HepG2 (cell line): ENCODE measurements at regions not wholly inside any gene's neighbourhood (a gene's known extent, or its start where the extent isn't known, plus 50 kb on each side); places are given as distances from the start of the nearest gene placed in this dataset.

Source experiments
- ATAC-seq: fragments of 200-7000 bp; cut with Tn5 transposase; 3 replicates; pipeline ENCODE4 v1.9.1; 2020; ENCODE audit warnings: mild to moderate bottlenecking, moderate library complexity
- BruUV-seq: library from RNA; stranded (reverse); fragments of 400-500 nt; replicated peaks from 2 replicates; lab custom pipeline; 2021; lab: Mats Ljungman, UMichigan
- CTCF ChIA-PET: fragments of 300-600 bp; formaldehyde crosslinking; extraction: SDS; loops from one replicate; lab custom pipeline; 2021; ENCODE audit warnings: low total read pairs, inconsistent platforms, low intra/inter-chr PET ratio; lab: Yijun Ruan, JAX
- POLR2A ChIA-PET: fragments of 350-600 bp; sonication (Branson Sonifier 250); formaldehyde crosslinking; loops from one replicate; lab custom pipeline; 2020; ENCODE audit warnings: antibody characterized with exemption, inconsistent platforms; lab: Yijun Ruan, JAX
- DNase-seq: peaks from one replicate; pipeline ENCODE4 v3.0.0-alpha.2; 2015; ENCODE audit warnings: low spot score
- FAIRE-seq: peaks from 3 replicates; lab custom pipeline; 2011; peaks lifted over from hg19 to GRCh38; lab: Jason Lieb, UNC
- H2AFZ ChIP-seq: one replicate; pipeline ENCODE4 v1.6.1; 2011; ENCODE audit warnings: low read length, inconsistent platforms
- H3K27ac ChIP-seq: fragments of 300-600 bp; 3 replicates; pipeline ENCODE4 v1.8.0; 2011; ENCODE audit warnings: mixed run types, mild to moderate bottlenecking, mixed read lengths, low read length, inconsistent platforms; ENCODE audit not compliant: insufficient read depth; ENCODE audit errors: extremely low read length
- H3K27me3 ChIP-seq, 2 experiments: fragments of 200-600 bp in 1 of 2; 2 replicates in 1 of 2; 3 replicates in 1 of 2; pipeline versions ENCODE4 v1.6.0 to v1.8.0; 2011; ENCODE audit warnings: low read length in 2 of 2, mild to moderate bottlenecking in 2 of 2, moderate library complexity in 2 of 2, inconsistent platforms in 1 of 2; ENCODE audit not compliant: insufficient read depth in 2 of 2, control insufficient read depth in 1 of 2
- H3K36me3 ChIP-seq, 2 experiments: fragments of 200-600 bp in 1 of 2; replicated peaks in 1 of 2; 2 replicates in 1 of 2; 3 replicates in 1 of 2; pipeline versions ENCODE4 v1.5.1 to v1.8.0; 2011; ENCODE audit warnings: low read length in 2 of 2, inconsistent platforms in 1 of 2; ENCODE audit not compliant: insufficient read depth in 2 of 2, control insufficient read depth in 1 of 2
- H3K4me1 ChIP-seq: 2 replicates; pipeline ENCODE4 v1.5.1; 2012; ENCODE audit warnings: low read length, inconsistent platforms; ENCODE audit not compliant: insufficient read depth
- H3K4me2 ChIP-seq: 2 replicates; pipeline ENCODE4 v1.6.0; 2011; ENCODE audit warnings: low read depth, low read length, inconsistent platforms
- H3K4me3 ChIP-seq, 3 experiments: fragments of 200-600 bp in 1 of 3; sonication (generic), shearing (Covaris generic) in 1 of 3; replicated peaks in 1 of 3; 2 replicates each; pipeline ENCODE4 v1.5.1; 2011 to 2016; ENCODE audit warnings: low read length in 3 of 3, inconsistent platforms in 2 of 3, low read depth in 2 of 3, mild to moderate bottlenecking in 2 of 3, control low read depth in 1 of 3, mixed read lengths in 1 of 3; ENCODE audit not compliant: insufficient read depth in 1 of 3
- H3K79me2 ChIP-seq: one replicate; pipeline ENCODE4 v1.6.1; 2011; ENCODE audit warnings: low read length, inconsistent platforms; ENCODE audit not compliant: insufficient read depth
- H3K9ac ChIP-seq: 2 replicates; pipeline ENCODE4 v1.6.0; 2011; ENCODE audit warnings: mild to moderate bottlenecking, low read depth, low read length, inconsistent platforms; ENCODE audit not compliant: insufficient read depth
- H3K9me3 ChIP-seq: 2 replicates; pipeline ENCODE4 v1.5.1; 2012; ENCODE audit warnings: mild to moderate bottlenecking, low read length
- H4K20me1 ChIP-seq: 2 replicates; pipeline ENCODE4 v1.6.0; 2011; ENCODE audit warnings: inconsistent platforms, mild to moderate bottlenecking, low read length, moderate library complexity; ENCODE audit not compliant: insufficient read depth
- CBX5 ChIP-seq: sonication (generic); formaldehyde crosslinking; IDR thresholded peaks from 2 replicates; pipeline ENCODE4 v1.4.0; 2020; ENCODE audit warnings: missing genetic modification reagents, borderline replicate concordance
- KLF11 ChIP-seq: IDR thresholded peaks from 2 replicates; pipeline ENCODE4 v1.6.1; 2016; ENCODE audit warnings: missing compliant biosample characterization
- MAFF ChIP-seq: IDR thresholded peaks from 2 replicates; pipeline ENCODE4 v1.6.1; 2011; ENCODE audit warnings: low read depth, low read length, improper control_type of control experiment
- MAFK ChIP-seq, 2 experiments: IDR thresholded peaks in 1 of 2; conservative IDR thresholded peaks in 1 of 2; 2 replicates each; pipeline ENCODE4 v1.6.1; 2011; ENCODE audit warnings: improper control_type of control experiment in 2 of 2, low read length in 2 of 2
- POGZ ChIP-seq: sonication (generic); formaldehyde crosslinking; IDR thresholded peaks from 2 replicates; pipeline ENCODE4 v1.4.0; 2020; ENCODE audit warnings: mild to moderate bottlenecking, missing genetic modification reagents
- RAD21 ChIP-seq: fragments of 450-650 bp; formaldehyde crosslinking; IDR thresholded peaks from 2 replicates; pipeline ENCODE4 v1.5.0; 2020; ENCODE audit warnings: mild to moderate bottlenecking
- SIX4 ChIP-seq: sonication (generic); formaldehyde crosslinking; IDR thresholded peaks from 2 replicates; pipeline ENCODE4 v1.4.0; 2020; ENCODE audit warnings: missing genetic modification reagents
- TP53 ChIP-seq: sonication (generic); formaldehyde crosslinking; conservative IDR thresholded peaks from 2 replicates; pipeline ENCODE4 v1.4.0; 2020; ENCODE audit warnings: missing genetic modification reagents
- ZNF274 ChIP-seq: sonication (generic); formaldehyde crosslinking; IDR thresholded peaks from 2 replicates; pipeline ENCODE4 v1.5.1; 2020; ENCODE audit warnings: mild to moderate bottlenecking, missing genetic modification reagents
- WGBS: methylation state at CpG from one replicate; pipeline ENCODE4 v1.1.6; 2017; ENCODE audit warnings: low lambda C conversion rate; 5-methylcytosine and 5-hydroxymethylcytosine counted together
- in situ Hi-C: cut with HindIII; loops from 2 replicates; pipeline ENCODE4 v1.10.0; 2017; ENCODE audit warnings: low pct_unique_long_range_greater_than_20kb; ENCODE audit not compliant: extremely low pct_ligation_motif_present
- intact Hi-C: fragments of 100-400 bp; cut with micrococcal nuclease; formaldehyde crosslinking; loops from one replicate; pipeline ENCODE4 v1.10.0; 2022; ENCODE audit not compliant: unreplicated experiment
- TF ChIP-seq, protein P1 (sequence below): sonication (generic); formaldehyde crosslinking; IDR thresholded peaks from 2 replicates; pipeline ENCODE4 v1.8.1; 2022; ENCODE audit warnings: low read depth, mild to moderate bottlenecking, missing genetic modification reagents

- TF ChIP-seq RAD21 (CRISPR knock-in tag) (no peak), ZNF274 (no peak)
- TF ChIP-seq, protein P1, sequence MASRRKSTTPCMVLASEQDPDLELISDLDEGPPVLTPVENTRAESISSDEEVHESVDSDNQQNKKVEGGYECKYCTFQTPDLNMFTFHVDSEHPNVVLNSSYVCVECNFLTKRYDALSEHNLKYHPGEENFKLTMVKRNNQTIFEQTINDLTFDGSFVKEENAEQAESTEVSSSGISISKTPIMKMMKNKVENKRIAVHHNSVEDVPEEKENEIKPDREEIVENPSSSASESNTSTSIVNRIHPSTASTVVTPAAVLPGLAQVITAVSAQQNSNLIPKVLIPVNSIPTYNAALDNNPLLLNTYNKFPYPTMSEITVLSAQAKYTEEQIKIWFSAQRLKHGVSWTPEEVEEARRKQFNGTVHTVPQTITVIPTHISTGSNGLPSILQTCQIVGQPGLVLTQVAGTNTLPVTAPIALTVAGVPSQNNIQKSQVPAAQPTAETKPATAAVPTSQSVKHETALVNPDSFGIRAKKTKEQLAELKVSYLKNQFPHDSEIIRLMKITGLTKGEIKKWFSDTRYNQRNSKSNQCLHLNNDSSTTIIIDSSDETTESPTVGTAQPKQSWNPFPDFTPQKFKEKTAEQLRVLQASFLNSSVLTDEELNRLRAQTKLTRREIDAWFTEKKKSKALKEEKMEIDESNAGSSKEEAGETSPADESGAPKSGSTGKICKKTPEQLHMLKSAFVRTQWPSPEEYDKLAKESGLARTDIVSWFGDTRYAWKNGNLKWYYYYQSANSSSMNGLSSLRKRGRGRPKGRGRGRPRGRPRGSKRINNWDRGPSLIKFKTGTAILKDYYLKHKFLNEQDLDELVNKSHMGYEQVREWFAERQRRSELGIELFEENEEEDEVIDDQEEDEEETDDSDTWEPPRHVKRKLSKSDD (CRISPR knock-in tag), result no peak
- Histone ChIP-seq H3K9ac (no peak overlapping the region), H3K4me2 (no peak overlapping the region), H3K36me3 (no peaks in the 10 kb centered on the region), H3K9me3 (no peaks in the 10 kb centered on the region), H3K4me3 (no peak overlapping the region), H3K4me1 (no peaks in the 10 kb centered on the region), H4K20me1 (no peaks in the 10 kb centered on the region), H3K79me2 (no peaks in the 10 kb centered on the region), H3K27ac (no peak overlapping the region), H3K27me3 (no peaks in the 10 kb centered on the region; a peak in 1 of 5 replicates), H2AFZ (no peak overlapping the region)
- intact Hi-C loops (no loop called here), in situ Hi-C loops (no loop called here)
- WGBS, result 0% methylated on average over 1 of the region's 1 CpG
- BruUV-seq, result no TSS peak
- ChIA-PET POLR2A (no interaction called here), CTCF (no interaction called here)
- DNase-seq (no peak), ATAC-seq (no peak), FAIRE-seq (no peak)
Observed at GRCh38 chr4:129420637-129421036, 324.7 kb downstream of the C4orf33 start.

GRCh38 chr4:129422277-129422676 lies 326.3 kb downstream of the C4orf33 start:
- no peak overlapping the region for H3K4me2 ChIP-seq
- H3K27me3 ChIP-seq, result no peaks in the 10 kb centered on the region
- H3K79me2 ChIP-seq, result no peaks in the 10 kb centered on the region
- no peaks in the 10 kb centered on the region for H3K4me1 ChIP-seq
- H2AFZ ChIP-seq, result no peak overlapping the region
- no peaks in the 10 kb centered on the region for H3K9me3 ChIP-seq
- no peaks in the 10 kb centered on the region for H4K20me1 ChIP-seq
- intact Hi-C loops, result no loop called here
- no peak overlapping the region for H3K4me3 ChIP-seq
- CTCF ChIA-PET, result no interaction called here
- ATAC-seq (no peak), FAIRE-seq (no peak)
- no TSS peak for BruUV-seq
- TF ChIP-seq MAFK (conservative IDR thresholded peaks at IDR 0.05 in 1 of 2, IDR thresholded peaks at IDR 0.05 in 1 of 2; ENCODE audit: low read length in 2 of 2) (peak; percentile 59 to 76; a peak in 3 of 4 replicates), MAFF (peak; percentile 59), CBX5 (CRISPR knock-in tag) (no peak), POGZ (CRISPR knock-in tag) (no peak), TP53 (CRISPR knock-in tag) (no peak), SIX4 (no peak), KLF11 (CRISPR knock-in tag) (no peak)
- TF ChIP-seq, all 625 proteins: peak for 2
- no peak overlapping the region for H3K9ac ChIP-seq
- in situ Hi-C loops, result no loop called here
- POLR2A ChIA-PET, result no interaction called here
- H3K36me3 ChIP-seq, result no peaks in the 10 kb centered on the region
- no peak overlapping the region for H3K27ac ChIP-seq
- DNase-seq, result no peak
